ENCODE measurements at regions not wholly inside any gene's neighbourhood (a gene's known extent, or its start where the extent isn't known, plus 50 kb on each side); places are given as distances from the start of the nearest gene placed in this dataset.
"Not testable (repeated sequence)": the region's sequence is repeated elsewhere in the genome, so short reads cannot be mapped to it uniquely, and the experiment has no call there.

DNA sequence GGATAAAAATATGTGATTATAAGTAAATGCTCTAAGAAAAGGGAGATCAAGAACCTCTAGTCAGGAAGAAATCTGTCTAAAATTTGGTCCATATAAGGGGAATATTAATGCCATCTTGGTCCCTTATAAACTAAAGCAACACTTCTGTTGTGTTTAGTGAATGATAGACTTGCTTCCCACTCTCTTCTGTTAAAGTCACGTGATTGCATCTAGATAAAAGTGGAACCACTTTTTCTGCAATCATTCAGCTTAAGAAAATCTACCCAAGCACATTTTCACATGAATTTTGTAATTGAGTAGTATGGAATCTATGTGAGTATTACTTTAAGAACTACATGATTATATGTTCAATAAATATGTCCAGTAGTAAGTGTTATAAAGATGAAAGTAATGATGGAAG is 782.9 kb upstream of the MIR17HG start:
- POLR2A ChIA-PET, result no interaction called here
- no peak for DNase-seq

DNA sequence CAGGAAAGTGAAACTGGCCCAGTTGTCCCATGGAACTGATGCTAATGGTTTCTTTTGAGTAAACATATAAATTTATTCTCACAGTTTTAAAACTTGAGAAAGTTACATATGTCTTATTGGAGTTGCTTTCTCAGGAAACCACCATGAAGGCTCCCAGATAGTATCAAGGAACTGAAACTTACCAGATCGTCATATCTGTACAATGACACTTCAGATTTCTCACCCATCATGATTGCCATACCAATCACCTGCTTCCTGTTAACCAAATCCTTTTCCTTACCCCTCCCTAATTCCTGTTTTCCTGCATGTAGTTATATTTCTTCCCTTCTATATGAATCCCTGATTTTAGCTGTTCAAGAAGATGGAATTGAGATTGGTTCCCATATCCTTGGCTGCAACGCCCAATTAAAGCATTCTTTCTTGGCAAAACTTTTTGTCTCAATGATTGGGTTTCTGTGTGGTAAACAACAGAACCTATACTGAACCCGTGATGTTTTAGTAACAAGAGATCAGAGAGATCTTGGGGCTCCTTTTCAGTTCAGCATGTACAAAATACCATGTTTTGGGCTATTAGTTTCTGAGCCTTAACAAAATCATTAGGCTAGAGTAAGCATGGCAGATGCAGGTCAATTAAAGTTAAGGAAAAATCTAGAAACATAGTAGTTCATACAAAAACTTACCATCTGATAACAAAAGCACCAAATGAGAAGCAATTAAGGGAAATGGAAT is 781.3 kb upstream of the MIR17HG start:
- ChIA-PET POLR2A (no interaction called here), CTCF (no interaction called here)
- Mint-ChIP-seq H3K27ac (no peak overlapping the region), H3K36me3 (no peaks in the 10 kb centered on the region), H3K27me3 (no peaks in the 10 kb centered on the region), H3K9me3 (peaks cover 9% of the 10 kb centered on the region), H3K4me3 (no peak overlapping the region), H3K4me1 (ENCODE audit: low read depth) (no peaks in the 10 kb centered on the region)
- no peak for DNase-seq
- intact Hi-C loops (cut with micrococcal nuclease), result no loop called here

More for the DNA sequence above, 782.9 kb upstream of the MIR17HG start:
- no peaks in the 10 kb centered on the region for H3K27me3 Mint-ChIP-seq
- CTCF ChIA-PET, result no interaction called here
- no peaks in the 10 kb centered on the region for H3K36me3 Mint-ChIP-seq
- no peak overlapping the region for H3K27ac Mint-ChIP-seq
- no peaks in the 10 kb centered on the region for H3K4me1 Mint-ChIP-seq (ENCODE audit: low read depth)
- no peak overlapping the region for H3K4me3 Mint-ChIP-seq
- intact Hi-C loops (cut with micrococcal nuclease), result no loop called here
- peaks cover 11% of the 10 kb centered on the region for H3K9me3 Mint-ChIP-seq

DNA sequence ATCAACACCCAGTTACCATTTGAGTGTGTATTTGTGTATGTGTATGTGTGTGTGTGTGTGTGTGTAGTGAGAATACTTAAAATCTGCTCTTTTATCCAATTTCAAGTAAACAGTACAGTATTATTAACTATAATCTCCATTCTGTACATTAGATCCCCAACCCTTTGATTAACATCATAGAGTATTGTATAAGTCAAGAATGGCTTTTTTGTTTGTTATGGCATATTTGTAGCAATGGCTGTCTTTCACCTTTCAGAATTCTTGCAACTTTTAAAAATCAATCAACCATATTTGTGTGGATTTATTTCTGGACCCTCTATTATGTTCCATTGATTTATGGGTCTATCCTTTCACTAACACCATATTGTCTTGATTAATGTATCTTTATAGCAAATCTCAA is 779.3 kb upstream of the MIR17HG start:
- no peaks in the 10 kb centered on the region for H3K27me3 Mint-ChIP-seq
- H3K4me1 Mint-ChIP-seq (ENCODE audit: low read depth), result no peaks in the 10 kb centered on the region
- H3K4me3 Mint-ChIP-seq, result no peak overlapping the region
- H3K9me3 Mint-ChIP-seq, result peaks cover 5% of the 10 kb centered on the region
- ChIA-PET CTCF (no interaction called here), POLR2A (no interaction called here)
- H3K27ac Mint-ChIP-seq, result no peak overlapping the region
- H3K36me3 Mint-ChIP-seq, result no peaks in the 10 kb centered on the region
- intact Hi-C loops (cut with micrococcal nuclease), result no loop called here
- no peak for DNase-seq

DNA sequence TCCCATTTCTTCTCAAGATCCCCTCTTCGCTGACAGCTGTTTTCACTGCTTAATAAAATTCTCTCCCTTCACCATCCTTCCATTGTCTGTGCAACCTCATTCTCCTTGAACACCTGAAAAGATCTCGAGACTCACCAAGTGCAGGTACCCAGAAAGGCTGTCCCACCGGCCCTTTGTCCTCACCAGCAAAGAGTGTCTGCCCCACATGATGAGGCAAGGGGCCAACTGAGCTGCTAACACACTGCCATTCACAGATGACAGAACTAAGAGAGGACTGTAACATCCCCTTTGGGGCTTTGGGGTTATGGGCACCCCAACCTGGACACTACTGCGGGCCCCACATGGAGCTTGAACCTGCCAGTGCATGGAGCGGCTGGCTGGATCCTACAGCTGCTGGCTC is 771.4 kb upstream of the MIR17HG start:
- no peaks in the 10 kb centered on the region for H3K27me3 Mint-ChIP-seq
- H3K9me3 Mint-ChIP-seq, result peaks cover 8% of the 10 kb centered on the region
- H3K4me1 Mint-ChIP-seq (ENCODE audit: low read depth), result no peaks in the 10 kb centered on the region
- ChIA-PET POLR2A (no interaction called here), CTCF (no interaction called here)
- H3K36me3 Mint-ChIP-seq, result no peaks in the 10 kb centered on the region
- DNase-seq, result no peak
- intact Hi-C loops (cut with micrococcal nuclease), result no loop called here
- H3K27ac Mint-ChIP-seq, result no peak overlapping the region
- no peak overlapping the region for H3K4me3 Mint-ChIP-seq

DNA sequence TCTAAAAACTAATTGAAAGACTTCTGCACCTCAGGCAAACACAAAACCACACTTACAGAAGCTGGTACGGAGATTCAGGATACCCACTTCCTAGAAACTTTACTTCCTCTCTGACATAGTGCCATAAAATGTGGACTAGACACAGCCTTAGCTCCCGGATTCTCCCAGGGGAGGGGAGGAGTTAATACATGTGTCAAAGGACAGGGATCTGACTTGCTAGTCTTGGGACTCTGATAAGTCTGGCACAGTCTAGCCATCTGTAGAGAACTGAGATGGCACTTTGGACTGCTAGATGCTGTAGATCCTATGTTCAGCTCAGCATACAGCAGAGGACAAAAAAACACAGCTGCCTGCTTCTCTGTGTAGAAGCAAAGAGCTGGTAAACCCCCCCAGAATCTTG is 769.8 kb upstream of the MIR17HG start:
- Mint-ChIP-seq H3K4me3 (no peak overlapping the region), H3K27me3 (no peaks in the 10 kb centered on the region), H3K36me3 (no peaks in the 10 kb centered on the region), H3K4me1 (ENCODE audit: low read depth) (no peaks in the 10 kb centered on the region), H3K9me3 (peaks cover 8% of the 10 kb centered on the region), H3K27ac (no peak overlapping the region)
- intact Hi-C loops (cut with micrococcal nuclease), result no loop called here
- DNase-seq, result no peak
- CTCF ChIA-PET, result no interaction called here
- POLR2A ChIA-PET, result no interaction called here

DNA sequence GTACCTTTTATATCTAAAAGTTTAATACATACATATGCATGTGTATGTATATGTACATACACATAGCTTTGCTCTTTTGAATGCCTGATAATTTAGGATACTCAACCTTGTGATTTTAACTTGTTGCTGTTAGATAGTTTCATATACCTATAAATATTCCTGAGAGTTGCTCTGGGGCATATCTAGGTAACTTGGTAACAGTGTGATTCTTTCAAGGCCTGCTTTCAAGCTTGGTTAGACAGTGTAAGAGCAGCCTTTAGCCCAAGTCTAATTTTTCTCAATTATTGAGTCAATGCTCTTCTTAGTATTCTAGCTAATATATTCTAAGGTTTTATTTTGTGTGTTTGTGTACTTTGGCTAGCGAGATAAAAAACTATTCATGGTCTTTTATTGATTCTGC is 762.1 kb upstream of the MIR17HG start:
- Mint-ChIP-seq H3K27ac (no peak overlapping the region), H3K36me3 (no peaks in the 10 kb centered on the region), H3K4me3 (no peak overlapping the region), H3K9me3 (peaks cover 15% of the 10 kb centered on the region), H3K4me1 (ENCODE audit: low read depth) (no peaks in the 10 kb centered on the region), H3K27me3 (no peaks in the 10 kb centered on the region)
- intact Hi-C loops (cut with micrococcal nuclease), result no loop called here
- POLR2A ChIA-PET, result no interaction called here
- CTCF ChIA-PET, result no interaction called here
- DNase-seq, result no peak

DNA sequence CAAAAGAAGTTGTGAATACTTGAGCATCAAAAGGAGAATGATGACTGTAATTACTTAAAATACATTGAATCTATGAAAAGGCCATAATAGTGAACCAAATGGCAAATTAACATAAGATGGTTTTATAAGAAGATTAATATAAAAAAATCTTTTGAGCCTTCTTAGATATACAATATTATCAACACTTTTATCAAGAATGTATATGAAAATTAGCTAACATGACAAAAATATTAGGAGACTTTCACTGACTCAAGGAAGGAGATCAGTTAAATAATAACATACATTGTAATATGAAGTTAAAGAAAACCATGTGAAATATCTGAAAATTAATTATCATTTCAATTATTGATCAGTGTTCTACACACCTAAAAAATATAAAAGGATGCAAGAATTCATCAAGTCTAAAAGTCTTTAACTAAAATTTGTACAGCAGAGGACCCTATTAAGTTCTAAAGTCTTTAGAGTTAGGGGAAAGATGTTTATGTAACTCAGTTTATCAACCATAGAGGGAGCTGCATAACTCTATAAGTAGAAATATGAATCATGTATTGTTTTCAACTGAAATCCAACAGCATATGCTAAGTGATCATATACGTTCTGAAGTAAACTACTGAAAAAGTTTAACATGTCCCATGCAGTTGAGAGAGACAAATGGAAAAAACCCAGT is 756.1 kb upstream of the MIR17HG start:
- CTCF ChIA-PET, result no interaction called here
- H3K4me1 Mint-ChIP-seq (ENCODE audit: low read depth), result no peaks in the 10 kb centered on the region
- peaks cover 5% of the 10 kb centered on the region for H3K9me3 Mint-ChIP-seq
- no peaks in the 10 kb centered on the region for H3K27me3 Mint-ChIP-seq
- no peak overlapping the region for H3K27ac Mint-ChIP-seq
- no peak for DNase-seq
- no peak overlapping the region for H3K4me3 Mint-ChIP-seq
- intact Hi-C loops (cut with micrococcal nuclease), result no loop called here
- POLR2A ChIA-PET, result no interaction called here
- no peaks in the 10 kb centered on the region for H3K36me3 Mint-ChIP-seq

DNA sequence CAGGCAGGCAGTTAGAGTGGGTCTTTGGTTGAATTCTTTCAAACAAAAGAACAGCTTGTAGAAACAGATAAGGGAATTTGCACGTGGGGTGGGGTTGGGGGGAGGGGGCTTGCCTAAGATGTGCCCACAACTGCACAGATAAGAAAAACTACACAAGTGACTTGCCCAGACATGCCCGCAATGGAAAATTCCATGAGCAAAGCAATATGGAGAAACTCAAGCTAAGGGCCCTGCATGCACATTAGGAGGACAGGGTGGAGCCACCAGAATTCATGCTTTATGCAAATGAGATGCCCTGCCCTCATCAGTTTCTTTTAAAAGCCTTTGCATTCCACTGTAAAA is 755.6 kb upstream of the MIR17HG start:
- H3K27ac Mint-ChIP-seq, result no peak overlapping the region
- CTCF ChIA-PET, result no interaction called here
- H3K27me3 Mint-ChIP-seq, result no peaks in the 10 kb centered on the region
- peaks cover 5% of the 10 kb centered on the region for H3K9me3 Mint-ChIP-seq
- intact Hi-C loops (cut with micrococcal nuclease), result no loop called here
- H3K4me3 Mint-ChIP-seq, result no peak overlapping the region
- no peak for DNase-seq
- H3K4me1 Mint-ChIP-seq (ENCODE audit: low read depth), result no peaks in the 10 kb centered on the region
- POLR2A ChIA-PET, result no interaction called here
- no peaks in the 10 kb centered on the region for H3K36me3 Mint-ChIP-seq

DNA sequence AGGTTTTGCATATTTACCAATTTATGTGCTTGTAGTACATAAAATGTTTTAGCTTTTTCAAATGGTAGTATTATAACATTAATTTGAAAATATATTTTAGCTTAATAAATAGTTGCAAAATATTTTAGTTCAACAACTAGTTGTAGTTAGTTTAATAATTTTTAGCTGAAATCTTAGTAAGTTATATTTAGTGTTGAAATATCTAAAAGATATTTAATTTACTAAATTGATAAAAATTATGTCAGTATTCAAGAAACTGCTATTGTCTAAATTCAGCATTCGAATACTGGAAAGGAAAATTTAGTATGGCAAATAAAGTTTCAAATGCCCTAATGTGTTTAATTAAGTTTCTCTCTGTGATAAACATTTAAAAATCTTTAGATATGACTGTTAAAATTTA is 754.5 kb upstream of the MIR17HG start:
- intact Hi-C loops (cut with micrococcal nuclease), result no loop called here
- Mint-ChIP-seq H3K27ac (no peak overlapping the region), H3K9me3 (peaks cover 5% of the 10 kb centered on the region), H3K27me3 (no peaks in the 10 kb centered on the region), H3K4me1 (ENCODE audit: low read depth) (no peaks in the 10 kb centered on the region), H3K4me3 (no peak overlapping the region), H3K36me3 (no peaks in the 10 kb centered on the region)
- no peak for DNase-seq
- CTCF ChIA-PET, result no interaction called here
- POLR2A ChIA-PET, result no interaction called here

DNA sequence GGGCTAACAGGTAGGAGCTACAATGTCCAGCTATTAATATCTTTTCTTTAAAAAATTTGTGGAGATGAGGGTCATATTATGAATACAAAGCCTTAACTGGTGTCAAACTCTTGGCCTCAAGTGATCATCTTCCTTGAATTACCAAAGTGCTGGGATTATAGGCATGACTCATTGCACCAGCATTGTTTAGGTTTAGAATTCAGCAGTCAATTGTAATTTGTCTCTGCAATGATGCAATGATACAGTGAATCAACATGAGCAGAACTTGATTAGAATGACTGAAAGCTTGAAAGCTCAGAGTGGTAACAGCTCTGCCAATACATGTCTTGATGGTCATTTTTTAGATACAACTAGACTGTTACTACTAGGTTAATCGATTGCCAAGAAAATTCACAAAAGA is 752.8 kb upstream of the MIR17HG start:
- ChIA-PET POLR2A (no interaction called here), CTCF (no interaction called here)
- no peak for DNase-seq
- Mint-ChIP-seq H3K36me3 (no peaks in the 10 kb centered on the region), H3K27ac (no peak overlapping the region), H3K27me3 (no peaks in the 10 kb centered on the region), H3K4me1 (ENCODE audit: low read depth) (no peaks in the 10 kb centered on the region), H3K9me3 (peaks cover 9% of the 10 kb centered on the region), H3K4me3 (no peak overlapping the region)
- intact Hi-C loops (cut with micrococcal nuclease), result no loop called here

DNA sequence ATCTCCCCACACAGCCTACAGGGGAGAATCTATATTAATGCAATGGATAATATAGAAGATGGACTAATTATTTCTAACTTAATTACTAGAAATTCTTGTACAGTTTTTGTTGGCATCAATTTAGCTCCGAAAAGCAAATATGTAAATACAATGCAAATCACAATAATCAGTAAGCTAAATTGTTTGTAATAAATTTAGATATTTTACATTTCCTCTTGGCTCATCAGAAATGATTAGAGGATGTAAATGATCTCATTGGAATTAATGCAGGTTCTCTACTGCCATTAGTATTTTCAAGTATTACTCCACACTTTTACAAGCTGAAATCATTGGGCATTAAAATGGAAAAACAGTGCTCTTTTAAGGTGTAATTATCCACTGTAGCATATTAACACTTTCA is 741.8 kb upstream of the MIR17HG start:
- Mint-ChIP-seq H3K4me1 (ENCODE audit: low read depth) (no peaks in the 10 kb centered on the region), H3K27me3 (no peaks in the 10 kb centered on the region), H3K36me3 (no peaks in the 10 kb centered on the region), H3K27ac (no peak overlapping the region), H3K9me3 (peaks cover 2% of the 10 kb centered on the region), H3K4me3 (no peak overlapping the region)
- intact Hi-C loops (cut with micrococcal nuclease), result no loop called here
- CTCF ChIA-PET, result no interaction called here
- DNase-seq, result no peak
- POLR2A ChIA-PET, result no interaction called here

DNA sequence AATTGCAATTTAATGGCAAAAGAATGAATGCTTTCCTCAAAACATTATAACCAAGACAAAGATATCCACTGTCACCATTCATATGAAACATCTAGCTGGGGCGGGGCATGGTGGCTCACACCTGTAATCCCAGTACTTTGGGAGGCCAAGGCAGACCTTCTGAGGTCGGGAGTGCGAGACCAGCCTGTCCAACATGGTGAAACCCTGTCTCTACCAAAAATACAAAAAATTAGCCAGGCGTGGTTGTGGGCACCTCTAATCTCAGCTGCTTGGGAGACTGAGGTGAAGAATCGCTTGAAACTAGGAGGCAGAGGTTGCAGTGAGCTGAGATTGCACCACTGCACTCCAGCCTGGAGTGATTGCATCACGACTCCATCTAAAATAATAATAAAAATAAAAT is 740.6 kb upstream of the MIR17HG start:
- intact Hi-C loops (cut with micrococcal nuclease); H3K27ac Mint-ChIP-seq; H3K9me3 Mint-ChIP-seq; H3K4me3 Mint-ChIP-seq; DNase-seq; H3K27me3 Mint-ChIP-seq; H3K36me3 Mint-ChIP-seq; H3K4me1 Mint-ChIP-seq (ENCODE audit: low read depth); POLR2A ChIA-PET; CTCF ChIA-PET: not testable (repeated sequence)

DNA sequence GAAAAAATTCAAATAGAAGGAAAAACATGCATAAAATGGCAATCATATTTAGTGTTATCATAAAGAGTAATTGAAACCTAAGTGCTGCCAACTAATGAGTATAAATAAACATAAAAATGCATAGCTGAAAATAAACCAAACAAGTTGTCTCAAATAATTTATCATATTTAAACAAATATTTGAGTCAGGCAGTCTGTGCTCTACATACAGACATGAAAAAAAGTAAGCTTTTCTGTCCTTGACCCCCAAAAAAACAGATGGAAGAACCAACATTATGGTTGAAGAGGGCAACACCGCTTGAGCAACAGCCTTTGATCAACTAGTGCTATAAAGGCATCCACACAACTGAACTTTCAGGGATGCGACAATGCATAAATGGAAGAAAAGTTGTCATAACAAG is 735.1 kb upstream of the MIR17HG start:
- Mint-ChIP-seq H3K27me3 (no peaks in the 10 kb centered on the region), H3K4me1 (ENCODE audit: low read depth) (no peaks in the 10 kb centered on the region), H3K9me3 (peaks cover 22% of the 10 kb centered on the region), H3K4me3 (no peak overlapping the region), H3K27ac (no peak overlapping the region), H3K36me3 (no peaks in the 10 kb centered on the region)
- no peak for DNase-seq
- CTCF ChIA-PET, result no interaction called here
- POLR2A ChIA-PET, result no interaction called here
- intact Hi-C loops (cut with micrococcal nuclease), result no loop called here
